Trophoblast cell (in vitro differentiated cells and primary cell): ENCODE measurements at regions not wholly inside any gene's neighbourhood (a gene's known extent, or its start where the extent isn't known, plus 50 kb on each side); places are given as distances from the start of the nearest gene placed in this dataset.

ENCODE experiments used
- DNase-seq, 2 donors: peaks; one replicate each; pipeline ENCODE4 v3.0.0-alpha.2; 2016
- H2AFZ ChIP-seq: 2 replicates; pipeline ENCODE4 v1.6.1; 2013; ENCODE audit warnings: low read length, moderate library complexity, mild to moderate bottlenecking; ENCODE audit not compliant: insufficient read depth, poor library complexity
- H2AK5ac ChIP-seq: 2 replicates; pipeline ENCODE4 v1.6.1; 2013; ENCODE audit warnings: mild to moderate bottlenecking, low read length
- H2BK120ac ChIP-seq: 2 replicates; pipeline ENCODE4 v1.6.1; 2013; ENCODE audit warnings: low read length, mild to moderate bottlenecking, moderate library complexity; ENCODE audit not compliant: insufficient read depth, poor library complexity
- H2BK12ac ChIP-seq: 2 replicates; pipeline ENCODE4 v1.6.1; 2013; ENCODE audit warnings: mild to moderate bottlenecking, low read length, moderate library complexity
- H2BK5ac ChIP-seq: 2 replicates; pipeline ENCODE4 v1.6.1; 2013; ENCODE audit warnings: low read length, low read depth, moderate library complexity, mild to moderate bottlenecking; ENCODE audit not compliant: poor library complexity
- H3K14ac ChIP-seq: 2 replicates; pipeline ENCODE4 v1.6.1; 2013; ENCODE audit warnings: mild to moderate bottlenecking, low read length
- H3K18ac ChIP-seq: 2 replicates; pipeline ENCODE4 v1.6.1; 2013; ENCODE audit warnings: mild to moderate bottlenecking, low read length
- H3K23ac ChIP-seq: 2 replicates; pipeline ENCODE4 v1.6.1; 2013; ENCODE audit warnings: low read length
- H3K27ac ChIP-seq: 2 replicates; pipeline ENCODE4 v1.5.1; 2013; ENCODE audit warnings: low read depth, mild to moderate bottlenecking, inconsistent platforms, low read length, moderate library complexity
- H3K27me3 ChIP-seq: 2 replicates; pipeline ENCODE4 v1.6.1; 2013; ENCODE audit warnings: inconsistent platforms, mild to moderate bottlenecking, low read length, moderate library complexity; ENCODE audit not compliant: insufficient read depth
- H3K36me3 ChIP-seq, 2 experiments: 1 replicate in 1 of 2; 2 replicates in 1 of 2; pipeline ENCODE4 v1.6.1; 2013; ENCODE audit warnings: low read length in 2 of 2, mild to moderate bottlenecking in 2 of 2, moderate library complexity in 1 of 2; ENCODE audit not compliant: insufficient read depth in 2 of 2, control insufficient read depth in 1 of 2
- H3K4ac ChIP-seq: 2 replicates; pipeline ENCODE4 v1.6.1; 2013; ENCODE audit warnings: low read depth, mild to moderate bottlenecking, low read length, moderate library complexity
- H3K4me1 ChIP-seq, 2 experiments: 1 replicate in 1 of 2; 2 replicates in 1 of 2; pipeline ENCODE4 v1.6.1; 2013; ENCODE audit warnings: low read length in 2 of 2, mild to moderate bottlenecking in 2 of 2, moderate library complexity in 1 of 2; ENCODE audit not compliant: insufficient read depth in 2 of 2, control insufficient read depth in 1 of 2
- H3K4me2 ChIP-seq: 2 replicates; pipeline ENCODE4 v1.6.1; 2013; ENCODE audit warnings: inconsistent platforms, mild to moderate bottlenecking, low read length, moderate library complexity
- H3K4me3 ChIP-seq: 2 replicates; pipeline ENCODE4 v1.5.1; 2013; ENCODE audit warnings: mild to moderate bottlenecking, low read depth, low read length, inconsistent platforms
- H3K79me1 ChIP-seq: one replicate; pipeline ENCODE4 v1.6.1; 2013; ENCODE audit warnings: low read length
- H3K79me2 ChIP-seq: 2 replicates; pipeline ENCODE4 v1.6.1; 2013; ENCODE audit warnings: low read length, mild to moderate bottlenecking; ENCODE audit not compliant: control insufficient read depth, insufficient read depth, poor library complexity
- H3K9ac ChIP-seq: 2 replicates; pipeline ENCODE4 v1.6.1; 2013; ENCODE audit warnings: mild to moderate bottlenecking, low read length
- H3K9me3 ChIP-seq: 2 replicates; pipeline ENCODE4 v1.6.1; 2013; ENCODE audit warnings: low read depth, mild to moderate bottlenecking, control low read depth, inconsistent platforms, low read length; ENCODE audit not compliant: insufficient read depth
- H4K12ac ChIP-seq: 2 replicates; pipeline ENCODE4 v1.6.1; 2013; ENCODE audit warnings: low read depth, mild to moderate bottlenecking, low read length, moderate library complexity
- H4K8ac ChIP-seq: 2 replicates; pipeline ENCODE4 v1.6.1; 2013; ENCODE audit warnings: low read depth, mild to moderate bottlenecking, low read length, moderate library complexity
- H4K91ac ChIP-seq: one replicate; pipeline ENCODE4 v1.6.1; 2013; ENCODE audit warnings: low read depth, mild to moderate bottlenecking, low read length, moderate library complexity
- WGBS: extraction: QIAGEN DNeasy Blood & Tissue Kit; methylation state at CpG from one replicate; pipeline ENCODE4 v1.1.7; 2013; ENCODE audit warnings: missing lambda C conversion rate; ENCODE audit not compliant: insufficient read length, insufficient coverage; ENCODE audit errors: extremely low coverage; 5-methylcytosine and 5-hydroxymethylcytosine counted together

- Histone ChIP-seq H3K9me3 (peaks cover 3% of the 10 kb centered on the region), H2BK12ac (peak overlapping the region; percentile 25)
- WGBS, result no CpG with 5 or more reads among the region's 10 CpGs
Observed at GRCh38 chr17:77393867-77394539, 253.2 kb downstream of the SEC14L1 start.

DNA sequence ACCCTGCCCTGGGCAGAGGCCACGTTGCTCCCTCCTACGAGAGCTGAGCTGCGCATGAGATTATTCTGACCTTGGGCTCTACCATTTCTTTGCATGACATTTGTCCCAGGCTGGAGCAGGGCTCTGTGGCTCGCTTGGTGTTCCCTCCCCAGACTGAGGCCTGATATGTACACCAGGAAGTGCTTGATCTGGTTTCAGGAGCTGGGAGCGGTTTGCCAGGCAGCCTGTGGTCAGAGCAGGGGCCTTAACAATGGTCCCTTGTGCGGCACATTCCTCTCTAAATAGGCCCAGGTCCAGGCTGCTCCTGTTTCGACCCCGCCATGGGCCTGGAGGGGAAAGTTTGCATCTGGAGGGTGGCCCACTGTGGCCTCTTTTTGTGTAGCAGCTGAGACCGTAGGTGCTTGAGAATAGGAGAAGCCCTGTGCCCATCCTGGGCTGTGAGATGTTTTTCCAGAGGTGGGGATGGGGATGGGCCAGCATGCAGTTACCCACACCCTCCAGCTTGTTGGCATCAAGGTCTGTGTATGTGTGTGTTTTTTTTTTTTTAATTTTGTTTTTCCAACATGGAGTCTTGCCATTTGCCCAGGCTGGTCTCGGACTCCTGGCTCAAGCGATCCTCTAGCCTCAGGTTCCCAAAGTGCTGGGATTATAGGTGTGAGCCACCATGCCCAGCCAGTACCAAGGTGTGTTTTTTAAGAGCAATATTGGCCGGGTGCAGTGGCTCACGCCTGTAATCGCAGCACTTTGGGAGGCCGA, 253.9 kb downstream of the SEC14L1 start:
- WGBS, result no CpG with 5 or more reads among the region's 15 CpGs
- Histone ChIP-seq H3K27ac (peak overlapping the region; percentile 7), H3K4me3 (no peak overlapping the region)

More at GRCh38 chr17:77393867-77394539, 253.2 kb downstream of the SEC14L1 start:
- H2AFZ ChIP-seq, result no peak overlapping the region
- peak overlapping the region; percentile 3 for H4K91ac ChIP-seq
- DNase-seq, result no peak
- H3K9ac ChIP-seq, result no peak overlapping the region
- no peak overlapping the region for H3K4me3 ChIP-seq
- H3K27me3 ChIP-seq, result no peaks in the 10 kb centered on the region
- peaks cover 0 to 5% of the 10 kb centered on the region in 2 experiments for H3K36me3 ChIP-seq
- H3K18ac ChIP-seq, result peak overlapping the region; percentile 28
- no peak overlapping the region for H2BK5ac ChIP-seq
- H3K23ac ChIP-seq, result no peak overlapping the region
- H3K79me2 ChIP-seq, result peaks cover 3% of the 10 kb centered on the region
- H3K4ac ChIP-seq, result no peak overlapping the region
- H4K8ac ChIP-seq, result no peak overlapping the region
- H3K4me2 ChIP-seq, result no peak overlapping the region
- H3K27ac ChIP-seq, result peak overlapping the region; percentile 7
- H3K14ac ChIP-seq, result peak overlapping the region; percentile 10
- peaks cover 40 to 51% of the 10 kb centered on the region in 2 experiments for H3K4me1 ChIP-seq
- no peak overlapping the region for H2BK120ac ChIP-seq
- peaks cover 23% of the 10 kb centered on the region for H3K79me1 ChIP-seq
- H2AK5ac ChIP-seq, result peak overlapping the region; percentile 18
- H4K12ac ChIP-seq, result no peak overlapping the region

DNA sequence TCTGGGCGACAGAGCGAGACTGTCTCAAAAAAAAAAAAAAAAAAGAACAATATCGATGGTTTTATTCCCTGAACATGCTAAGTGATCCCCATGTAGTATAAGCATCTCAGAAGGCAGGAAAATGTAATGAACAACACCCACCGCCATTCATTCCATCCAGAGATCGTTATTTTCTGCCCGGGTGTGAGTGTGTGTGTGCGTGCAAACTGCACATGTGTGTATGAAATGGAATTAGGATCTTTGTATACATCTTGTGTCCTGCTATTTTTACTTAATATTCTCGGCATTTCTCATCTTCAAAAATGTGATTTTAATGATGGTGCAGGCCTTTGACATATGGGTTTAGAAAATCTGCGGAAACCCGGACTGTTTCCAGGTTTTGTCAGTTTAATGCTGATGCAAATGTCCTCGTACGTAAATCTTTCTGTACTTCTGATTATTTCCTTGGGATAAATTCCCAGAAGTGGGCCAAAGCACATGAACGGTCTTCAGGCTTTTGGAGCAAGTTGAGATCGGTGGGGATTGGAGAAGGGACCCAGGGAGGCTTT, 254.8 kb downstream of the SEC14L1 start:
- no peak overlapping the region for H3K14ac ChIP-seq
- H4K8ac ChIP-seq, result no peak overlapping the region
- WGBS, result no CpG with 5 or more reads among the region's 14 CpGs

More for the DNA sequence above, 253.9 kb downstream of the SEC14L1 start:
- peaks cover 0 to 10% of the 10 kb centered on the region in 2 experiments for H3K36me3 ChIP-seq
- H3K27me3 ChIP-seq, result no peaks in the 10 kb centered on the region
- DNase-seq, result no peak
- H2BK120ac ChIP-seq, result no peak overlapping the region
- no peak overlapping the region for H2AK5ac ChIP-seq
- no peak overlapping the region for H3K9ac ChIP-seq
- no peak overlapping the region for H3K4ac ChIP-seq
- H4K8ac ChIP-seq, result no peak overlapping the region
- no peak overlapping the region for H4K12ac ChIP-seq
- H3K4me1 ChIP-seq, result peaks cover 33 to 45% of the 10 kb centered on the region in 2 experiments
- peak overlapping the region; percentile 3 for H4K91ac ChIP-seq
- H3K4me2 ChIP-seq, result peak overlapping the region; percentile 11
- H3K14ac ChIP-seq, result peak overlapping the region; percentile 10
- H2AFZ ChIP-seq, result no peak overlapping the region
- no peak overlapping the region for H3K23ac ChIP-seq
- H3K18ac ChIP-seq, result peak overlapping the region; percentile 28
- H3K79me1 ChIP-seq, result peaks cover 18% of the 10 kb centered on the region
- peaks cover 3% of the 10 kb centered on the region for H3K9me3 ChIP-seq
- H2BK5ac ChIP-seq, result no peak overlapping the region
- H3K79me2 ChIP-seq, result peaks cover 3% of the 10 kb centered on the region
- H2BK12ac ChIP-seq, result peak overlapping the region; percentile 25

GRCh38 chr17:77396610-77397009, 255.8 kb downstream of the SEC14L1 start:
- Histone ChIP-seq H4K91ac (no peak overlapping the region), H3K36me3 (peaks cover 0 to 10% of the 10 kb centered on the region in 2 experiments), H3K4ac (no peak overlapping the region), H3K4me2 (no peak overlapping the region), H2AK5ac (no peak overlapping the region), H3K4me3 (no peak overlapping the region), H2AFZ (no peak overlapping the region), H3K27me3 (no peaks in the 10 kb centered on the region), H3K4me1 (peaks cover 22 to 31% of the 10 kb centered on the region in 2 experiments), H3K9me3 (peaks cover 3% of the 10 kb centered on the region), H3K27ac (no peak overlapping the region), H3K23ac (no peak overlapping the region), H3K14ac (no peak overlapping the region), H2BK12ac (no peak overlapping the region), H3K9ac (no peak overlapping the region), H4K8ac (no peak overlapping the region), H3K18ac (no peak overlapping the region), H3K79me2 (peaks cover 5% of the 10 kb centered on the region), H2BK120ac (no peak overlapping the region), H3K79me1 (peaks cover 12% of the 10 kb centered on the region), H2BK5ac (no peak overlapping the region), H4K12ac (no peak overlapping the region)
- no CpG with 5 or more reads among the region's 9 CpGs for WGBS
- no peak for DNase-seq

More for the DNA sequence above, 254.8 kb downstream of the SEC14L1 start:
- H3K36me3 ChIP-seq, result peaks cover 0 to 10% of the 10 kb centered on the region in 2 experiments
- peaks cover 3% of the 10 kb centered on the region for H3K79me2 ChIP-seq
- H2BK12ac ChIP-seq, result no peak overlapping the region
- no peak overlapping the region for H3K18ac ChIP-seq
- peaks cover 3% of the 10 kb centered on the region for H3K9me3 ChIP-seq
- no peak overlapping the region for H2BK5ac ChIP-seq
- peaks cover 15% of the 10 kb centered on the region for H3K79me1 ChIP-seq
- H2AFZ ChIP-seq, result no peak overlapping the region
- no peak overlapping the region for H4K91ac ChIP-seq
- H3K23ac ChIP-seq, result no peak overlapping the region
- H4K12ac ChIP-seq, result no peak overlapping the region
- H3K4me3 ChIP-seq, result no peak overlapping the region
- H2BK120ac ChIP-seq, result no peak overlapping the region
- no peak overlapping the region for H3K27ac ChIP-seq
- DNase-seq, result no peak
- no peaks in the 10 kb centered on the region for H3K27me3 ChIP-seq
- H3K4ac ChIP-seq, result no peak overlapping the region
- H3K4me1 ChIP-seq, result peaks cover 29 to 41% of the 10 kb centered on the region in 2 experiments
- no peak overlapping the region for H3K9ac ChIP-seq
- no peak overlapping the region for H2AK5ac ChIP-seq
- no peak overlapping the region for H3K4me2 ChIP-seq
